HuH-7.5 (cell line): ENCODE measurements at regions not wholly inside any gene's neighbourhood (a gene's known extent, or its start where the extent isn't known, plus 50 kb on each side); places are given as distances from the start of the nearest gene placed in this dataset.
"Not testable (repeated sequence)": the region's sequence is repeated elsewhere in the genome, so short reads cannot be mapped to it uniquely, and the experiment has no call there.

ENCODE experiments used
- DNase-seq: peaks from one replicate; pipeline ENCODE4 v3.0.0; 2011; ENCODE audit warnings: low spot score

GRCh38 chr4:31187979-31188378 is 467.8 kb downstream of the PCDH7 start:
- no peak for DNase-seq

DNA sequence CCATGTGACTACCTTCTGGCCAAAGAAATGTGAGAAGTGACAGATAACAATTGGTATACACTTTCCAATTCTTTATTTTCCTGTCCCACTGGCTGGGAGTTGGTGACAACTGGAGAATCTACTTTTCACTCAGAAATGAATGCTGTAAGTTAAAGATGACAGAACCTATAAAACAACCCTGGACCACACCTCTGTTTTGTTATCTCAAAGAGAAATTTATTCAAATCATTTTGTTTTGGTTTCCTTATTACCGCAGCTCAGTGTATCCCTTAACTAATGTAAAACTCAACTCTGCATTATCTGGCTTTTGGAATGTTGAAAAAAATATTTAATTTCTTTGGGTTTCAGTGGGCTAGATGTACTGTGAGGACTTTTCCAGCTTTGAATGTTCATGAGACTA is 469.8 kb downstream of the PCDH7 start:
- DNase-seq, result no peak

DNA sequence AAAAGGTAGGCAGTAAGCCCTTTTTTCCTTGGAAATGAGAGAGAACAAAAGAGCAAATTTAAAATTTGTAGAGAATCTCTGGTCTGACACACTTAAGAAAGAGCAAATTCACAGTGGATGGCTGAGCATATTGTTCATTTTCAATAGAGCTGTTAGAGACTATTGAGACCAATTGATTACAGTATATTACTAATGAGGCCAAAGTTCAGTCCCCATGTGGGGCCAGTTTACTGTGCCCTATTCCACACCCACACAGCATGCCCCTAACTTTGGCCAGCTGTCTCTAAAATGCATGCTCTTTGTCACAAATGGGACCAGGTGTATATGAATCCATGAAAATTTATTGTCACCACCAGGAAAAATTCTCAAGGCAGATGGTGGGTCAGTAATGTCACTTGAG is 470.5 kb downstream of the PCDH7 start:
- no peak for DNase-seq

- no peak for DNase-seq
These were observed 472.2 kb downstream of the PCDH7 start for GRCh38 chr4:31192341-31192740.

DNA sequence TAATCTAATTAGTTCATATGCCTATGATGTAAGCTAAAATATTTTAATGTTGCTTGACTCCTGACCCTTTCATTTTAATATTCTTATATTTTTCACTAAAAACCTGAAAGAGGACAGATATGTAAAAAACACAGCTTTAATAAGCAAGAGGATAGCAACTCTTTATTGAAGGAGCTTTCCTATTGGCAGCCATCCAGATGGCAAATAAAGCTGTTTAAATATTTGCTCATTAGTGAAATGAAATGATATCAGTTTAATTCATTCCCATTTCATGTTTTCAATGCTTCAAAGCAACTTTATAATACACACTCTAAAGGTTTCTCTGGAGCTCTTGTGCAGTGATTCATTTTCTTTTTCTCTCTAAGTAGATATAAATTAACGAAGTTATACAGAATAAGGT is 473.4 kb downstream of the PCDH7 start:
- DNase-seq, result no peak

DNA sequence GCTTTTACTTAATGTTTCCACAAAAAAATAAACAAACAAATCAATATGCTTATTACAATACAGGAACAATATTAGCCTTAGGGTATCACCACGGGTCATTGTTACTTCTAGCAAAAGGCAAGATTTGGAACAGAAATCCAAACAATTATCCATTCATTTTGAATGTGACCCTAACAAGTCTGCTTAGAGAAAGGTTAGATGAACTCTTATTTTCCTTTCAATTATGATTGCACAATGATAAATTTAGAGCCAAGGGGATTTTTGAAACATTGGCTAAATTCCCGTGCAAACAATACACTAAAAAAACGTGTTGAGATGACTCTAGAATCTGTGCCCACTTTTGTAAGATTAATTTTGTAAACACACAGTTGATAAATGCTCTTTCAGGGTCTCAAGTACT is 474.7 kb downstream of the PCDH7 start:
- DNase-seq, result no peak

DNA sequence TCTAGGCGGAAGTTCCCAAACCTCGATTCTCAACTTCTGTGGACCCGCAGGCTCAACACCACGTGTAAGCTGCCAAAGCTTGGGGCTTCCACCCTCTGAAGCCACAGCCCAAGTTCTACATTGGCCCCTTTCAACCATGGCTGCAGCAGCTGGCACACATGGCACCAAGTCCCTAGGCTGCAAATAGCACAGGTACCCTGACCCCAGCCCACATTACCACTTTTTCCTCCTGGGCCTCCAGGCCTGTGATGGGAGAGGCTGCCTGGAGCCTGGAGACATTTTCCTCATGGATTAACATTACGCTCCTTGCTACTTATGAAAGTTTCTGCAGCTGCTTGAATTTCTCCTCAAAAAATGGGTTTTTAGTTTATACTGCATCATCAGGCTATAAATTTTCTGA is 479.5 kb downstream of the PCDH7 start:
- no peak for DNase-seq

GRCh38 chr4:31202054-31202453 is 481.9 kb downstream of the PCDH7 start:
- DNase-seq, result not testable (repeated sequence)

GRCh38 chr4:31204874-31205273 is 484.7 kb downstream of the PCDH7 start:
- DNase-seq, result no peak

- no peak for DNase-seq
These were observed 500.8 kb downstream of the PCDH7 start for GRCh38 chr4:31220921-31221320.

GRCh38 chr4:31228068-31228467 is 507.9 kb downstream of the PCDH7 start:
- DNase-seq, result no peak

- DNase-seq, result no peak
These were observed 510.4 kb downstream of the PCDH7 start for GRCh38 chr4:31230594-31230993.

GRCh38 chr4:31234494-31234893 is 514.3 kb downstream of the PCDH7 start:
- DNase-seq, result no peak

- no peak for DNase-seq
These were observed 514.7 kb downstream of the PCDH7 start for GRCh38 chr4:31234901-31235300.

DNA sequence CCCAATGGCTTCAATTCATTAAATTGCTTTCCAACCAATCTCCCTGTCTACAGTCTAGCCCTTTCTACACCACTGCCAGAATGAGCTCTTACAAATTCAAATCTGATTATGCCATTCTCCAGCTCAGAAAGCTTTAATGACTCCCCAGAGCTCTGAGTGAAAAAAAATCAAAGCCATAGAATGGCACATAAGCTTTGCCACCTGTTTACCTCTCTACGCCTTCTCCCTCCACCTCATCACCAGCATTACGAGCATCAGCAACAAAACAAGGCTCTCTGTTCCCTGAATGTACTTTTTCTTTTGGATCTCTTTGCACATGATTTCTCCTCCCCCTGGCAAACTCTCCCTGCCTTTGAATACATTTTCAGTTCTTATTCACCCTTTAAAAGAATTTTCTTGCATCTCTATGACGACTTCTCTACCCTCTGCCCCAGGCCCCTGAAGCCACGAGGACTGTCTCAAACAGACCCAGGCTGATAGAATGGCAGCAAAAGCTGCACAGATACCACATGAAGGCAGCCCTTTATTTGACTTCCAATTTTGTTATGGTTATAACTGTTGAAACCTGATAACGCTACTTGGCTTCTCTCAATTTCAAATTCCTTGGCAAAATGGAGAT is 516.0 kb downstream of the PCDH7 start:
- DNase-seq, result no peak

- DNase-seq, result no peak
These were observed 516.5 kb downstream of the PCDH7 start for GRCh38 chr4:31236639-31237173.

GRCh38 chr4:31237233-31237632 is 517.1 kb downstream of the PCDH7 start:
- DNase-seq, result no peak

DNA sequence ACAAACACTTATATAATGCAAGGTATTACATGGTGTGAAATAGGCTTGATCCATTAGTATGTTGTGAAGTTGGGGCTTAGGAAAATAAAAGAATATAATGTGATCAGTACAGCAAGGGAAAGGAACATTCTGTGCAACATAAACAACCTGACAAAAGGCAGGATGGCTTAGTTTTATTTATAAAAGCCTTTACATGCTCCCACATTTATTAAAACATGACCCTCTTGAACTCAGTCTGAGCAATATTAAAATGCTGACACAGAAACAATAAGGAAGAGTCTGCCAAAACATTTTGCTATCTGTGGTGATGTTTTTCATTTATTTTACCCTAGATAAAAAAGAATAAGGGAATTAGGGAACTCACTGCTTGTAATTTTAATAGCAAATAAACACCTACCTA is 519.7 kb downstream of the PCDH7 start:
- DNase-seq, result no peak

DNA sequence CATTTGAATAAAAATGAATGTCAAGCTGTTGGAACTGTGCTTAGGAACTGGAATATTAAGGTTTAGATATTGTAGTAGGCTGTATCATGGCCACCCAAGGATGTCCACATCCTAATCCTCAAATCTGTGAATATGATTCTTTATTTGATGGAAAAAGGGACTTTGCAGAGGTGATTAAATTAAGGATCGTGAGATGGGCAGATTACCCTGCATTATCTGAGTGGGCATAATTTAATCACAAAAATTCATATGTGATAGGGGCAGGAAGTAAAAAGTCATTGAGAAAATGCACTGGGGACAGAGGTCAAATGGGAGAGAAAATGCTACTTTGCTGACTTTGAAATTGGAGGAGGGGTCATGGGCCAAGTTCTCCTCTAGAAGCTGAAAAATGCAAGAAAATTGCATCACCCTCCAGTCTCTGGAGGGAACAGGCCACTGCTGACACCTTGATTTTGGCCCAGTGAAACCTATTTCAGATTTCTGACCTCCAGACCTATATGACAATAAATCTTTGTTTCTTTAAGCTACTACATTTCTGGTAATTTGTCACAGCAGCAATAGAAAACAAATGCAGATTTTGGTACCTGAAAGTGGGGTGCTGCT is 521.4 kb downstream of the PCDH7 start:
- DNase-seq, result no peak

DNA sequence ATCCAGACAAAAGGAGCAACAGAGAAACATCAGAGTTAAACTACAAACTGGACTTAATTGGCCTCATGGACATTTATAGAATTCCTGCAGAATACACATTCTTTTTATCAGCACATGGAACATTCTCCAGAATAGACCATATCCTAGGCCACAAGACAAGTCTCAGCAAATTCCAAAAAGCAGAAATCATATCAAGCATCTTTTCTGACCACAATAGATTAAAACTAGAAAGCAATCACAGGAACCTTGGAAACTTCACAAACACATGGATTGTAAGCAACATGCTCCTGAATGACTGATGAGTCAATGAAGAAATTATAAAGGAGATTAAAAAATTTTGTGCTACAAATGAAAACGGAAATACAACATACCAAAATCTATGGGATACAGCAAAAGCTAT is 526.7 kb downstream of the PCDH7 start:
- DNase-seq, result no peak

- DNase-seq, result no peak
These were observed 539.0 kb downstream of the PCDH7 start for GRCh38 chr4:31259119-31259518.

DNA sequence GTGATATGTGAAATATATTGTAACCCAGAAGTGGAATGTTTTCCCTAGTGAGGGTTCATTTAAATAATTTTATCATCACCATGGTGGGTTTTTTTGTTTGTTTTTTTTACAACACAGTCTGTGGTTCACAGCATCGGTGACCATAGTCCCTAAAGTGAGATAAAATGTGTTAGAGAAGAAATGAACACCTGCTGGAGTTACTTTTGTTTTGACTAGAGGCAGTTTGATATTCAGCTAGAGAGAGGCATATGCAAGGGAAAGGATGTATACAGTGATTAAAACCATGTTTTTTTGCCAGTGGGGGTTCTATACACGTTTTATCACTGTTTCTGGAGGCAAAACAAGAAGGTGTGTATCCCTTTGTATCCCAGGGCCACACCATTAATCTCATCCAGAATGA is 541.5 kb downstream of the PCDH7 start:
- DNase-seq, result no peak

DNA sequence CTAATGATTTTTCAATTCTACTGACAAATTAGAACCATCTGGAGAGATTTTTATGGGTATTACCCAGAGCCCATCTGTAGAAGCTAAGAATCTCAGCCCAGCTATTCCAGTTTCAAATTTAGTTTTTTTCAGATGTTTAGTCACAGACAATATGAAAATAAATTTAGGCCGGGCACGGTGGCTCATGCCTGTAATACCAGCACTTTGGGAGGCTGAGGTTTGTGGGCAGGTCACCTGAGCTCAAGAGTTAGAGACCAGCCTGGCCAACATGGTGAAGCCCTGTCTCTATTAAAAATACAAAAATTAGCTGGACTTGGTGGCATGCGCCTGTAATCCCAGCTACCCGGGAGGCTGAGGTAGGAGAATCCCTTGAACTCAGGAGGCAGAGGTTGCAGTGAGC is 545.9 kb downstream of the PCDH7 start:
- not testable (repeated sequence) for DNase-seq
